ENCODE measurements at regions not wholly inside any gene's neighbourhood (a gene's known extent, or its start where the extent isn't known, plus 50 kb on each side); places are given as distances from the start of the nearest gene placed in this dataset.

- TF ChIP-seq CTCF (IDR thresholded peaks at IDR 0.05; ENCODE audit: insufficient read depth, low read length) = no peak
- TF ChIP-seq GABPA (IDR thresholded peaks at IDR 0.05; ENCODE audit: low read depth) = no peak
Measured at GRCh38 chr12:60252359-60253096, 656.7 kb downstream of the SLC16A7 start.
